Testis (tissue), 2 donors: ENCODE measurements at regions not wholly inside any gene's neighbourhood (a gene's known extent, or its start where the extent isn't known, plus 50 kb on each side); places are given as distances from the start of the nearest gene placed in this dataset.

Source experiments
- POLR2A ChIP-seq: fragments of 450-650 bp; IDR thresholded peaks from one replicate; pipeline ENCODE4 v1.6.1; 2017; ENCODE audit warnings: antibody characterized with exemption, mild to moderate bottlenecking, moderate library complexity
- TF ChIP-seq, protein P1 (sequence below), 3 experiments: fragments of 450-650 bp in 2 of 3; fragments of 200-600 bp in 1 of 3; sonication (generic) in 1 of 3; IDR thresholded peaks; one replicate each; pipeline ENCODE4 v1.5.1; 2016 to 2019; ENCODE audit warnings: antibody characterized with exemption in 3 of 3, mild to moderate bottlenecking in 2 of 3, moderate library complexity in 1 of 3

DNA sequence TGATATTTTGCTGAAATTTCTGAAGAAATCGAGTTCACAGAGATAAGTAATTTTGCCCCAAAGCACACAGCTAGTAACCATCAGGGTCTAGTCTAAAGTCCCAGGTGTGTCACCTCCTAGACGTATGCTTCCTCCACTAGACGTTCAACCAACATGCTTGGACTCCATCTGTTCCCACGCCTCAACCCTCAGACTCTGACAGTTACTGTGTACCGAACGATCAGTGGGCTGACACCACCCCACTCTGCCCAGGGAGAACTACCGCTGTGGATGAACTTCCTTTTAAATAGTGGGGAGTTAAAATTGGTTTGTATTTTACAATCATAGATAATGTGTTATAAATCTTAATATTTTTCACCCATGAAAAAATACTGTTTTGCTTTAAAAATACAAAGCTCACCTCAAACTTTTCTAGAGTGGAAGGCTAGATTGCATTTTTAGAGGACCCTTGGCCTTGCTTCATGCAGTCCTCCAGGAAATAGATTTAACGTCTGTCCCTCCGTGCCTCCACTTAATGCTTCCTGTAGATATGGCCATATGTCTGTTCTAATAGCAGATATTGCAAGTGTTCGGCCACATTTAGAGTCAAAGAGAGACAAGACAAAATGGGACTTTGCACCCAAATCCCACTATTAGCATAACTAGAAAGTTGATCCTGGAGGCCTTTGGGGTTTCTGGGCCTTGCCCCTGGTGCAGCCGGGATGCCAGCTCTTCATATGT lies 91.4 kb upstream of the ZPBP start:
- TF ChIP-seq, protein P1, sequence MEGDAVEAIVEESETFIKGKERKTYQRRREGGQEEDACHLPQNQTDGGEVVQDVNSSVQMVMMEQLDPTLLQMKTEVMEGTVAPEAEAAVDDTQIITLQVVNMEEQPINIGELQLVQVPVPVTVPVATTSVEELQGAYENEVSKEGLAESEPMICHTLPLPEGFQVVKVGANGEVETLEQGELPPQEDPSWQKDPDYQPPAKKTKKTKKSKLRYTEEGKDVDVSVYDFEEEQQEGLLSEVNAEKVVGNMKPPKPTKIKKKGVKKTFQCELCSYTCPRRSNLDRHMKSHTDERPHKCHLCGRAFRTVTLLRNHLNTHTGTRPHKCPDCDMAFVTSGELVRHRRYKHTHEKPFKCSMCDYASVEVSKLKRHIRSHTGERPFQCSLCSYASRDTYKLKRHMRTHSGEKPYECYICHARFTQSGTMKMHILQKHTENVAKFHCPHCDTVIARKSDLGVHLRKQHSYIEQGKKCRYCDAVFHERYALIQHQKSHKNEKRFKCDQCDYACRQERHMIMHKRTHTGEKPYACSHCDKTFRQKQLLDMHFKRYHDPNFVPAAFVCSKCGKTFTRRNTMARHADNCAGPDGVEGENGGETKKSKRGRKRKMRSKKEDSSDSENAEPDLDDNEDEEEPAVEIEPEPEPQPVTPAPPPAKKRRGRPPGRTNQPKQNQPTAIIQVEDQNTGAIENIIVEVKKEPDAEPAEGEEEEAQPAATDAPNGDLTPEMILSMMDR (IDR thresholded peaks at IDR 0.05), result no peak
- no peak for TF ChIP-seq POLR2A
